NCI-H748 (cell line): ENCODE measurements at regions not wholly inside any gene's neighbourhood (a gene's known extent, or its start where the extent isn't known, plus 50 kb on each side); places are given as distances from the start of the nearest gene placed in this dataset.

ENCODE experiments used
- DNase-seq: peaks from one replicate; lab custom pipeline; 2025; ENCODE audit not compliant: unreplicated experiment; lab: John Stamatoyannopoulos, UW

DNA sequence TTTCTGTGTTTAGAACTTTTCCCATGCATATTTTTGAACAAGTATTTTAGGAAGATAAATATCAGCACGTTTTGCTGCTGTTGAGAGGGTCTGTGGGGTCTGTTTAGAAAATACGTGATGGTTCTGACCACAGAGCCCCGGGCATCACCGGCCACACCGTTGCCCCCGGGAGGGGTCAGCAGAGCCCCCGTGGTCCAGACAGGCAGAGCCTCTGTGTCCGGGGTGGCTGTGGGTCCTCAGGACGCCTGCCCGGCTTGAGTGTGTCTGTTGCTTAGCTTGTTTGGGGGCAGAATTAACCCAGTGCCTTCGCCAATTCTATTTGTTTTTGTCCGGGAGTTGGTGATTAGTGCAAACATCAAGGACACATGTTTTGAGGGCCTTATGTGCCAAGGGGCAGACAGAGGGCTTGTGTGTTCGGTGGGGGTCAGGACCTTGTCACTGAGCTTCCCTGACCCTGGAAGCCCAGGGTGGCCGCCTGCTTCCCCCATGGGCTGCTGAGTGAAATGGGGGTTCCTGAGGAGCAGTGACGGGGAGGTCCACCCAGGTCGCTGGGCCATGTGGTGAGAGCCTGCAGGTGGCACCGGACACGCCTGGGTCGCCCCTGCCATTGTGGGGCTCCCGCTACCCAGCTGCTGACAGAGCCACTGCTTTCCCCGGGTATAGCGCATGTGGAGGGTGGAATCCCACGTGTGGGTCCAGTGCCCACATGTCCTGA, 122.2 kb downstream of the SIK1 start:
- no peak for DNase-seq

DNA sequence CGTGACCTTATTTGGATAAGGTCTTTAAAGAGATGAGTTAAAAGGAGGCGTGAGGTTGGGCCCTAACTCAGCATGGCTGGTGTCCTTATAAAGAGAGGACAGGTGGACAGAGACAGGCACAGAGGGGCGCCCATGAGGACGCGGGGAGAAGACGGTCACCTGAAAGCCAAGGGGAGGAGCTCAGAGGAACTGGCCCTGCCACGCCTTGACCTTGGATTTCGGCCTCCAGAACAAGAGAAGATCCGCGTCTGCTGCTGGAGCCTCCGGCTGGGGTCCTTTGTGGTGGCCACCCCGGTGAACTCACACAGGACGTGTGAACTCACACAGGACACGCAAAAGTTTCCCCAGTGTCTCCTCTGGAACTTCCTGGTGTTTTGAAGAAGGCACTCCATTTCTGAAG, 122.7 kb downstream of the SIK1 start:
- DNase-seq = no peak

DNA sequence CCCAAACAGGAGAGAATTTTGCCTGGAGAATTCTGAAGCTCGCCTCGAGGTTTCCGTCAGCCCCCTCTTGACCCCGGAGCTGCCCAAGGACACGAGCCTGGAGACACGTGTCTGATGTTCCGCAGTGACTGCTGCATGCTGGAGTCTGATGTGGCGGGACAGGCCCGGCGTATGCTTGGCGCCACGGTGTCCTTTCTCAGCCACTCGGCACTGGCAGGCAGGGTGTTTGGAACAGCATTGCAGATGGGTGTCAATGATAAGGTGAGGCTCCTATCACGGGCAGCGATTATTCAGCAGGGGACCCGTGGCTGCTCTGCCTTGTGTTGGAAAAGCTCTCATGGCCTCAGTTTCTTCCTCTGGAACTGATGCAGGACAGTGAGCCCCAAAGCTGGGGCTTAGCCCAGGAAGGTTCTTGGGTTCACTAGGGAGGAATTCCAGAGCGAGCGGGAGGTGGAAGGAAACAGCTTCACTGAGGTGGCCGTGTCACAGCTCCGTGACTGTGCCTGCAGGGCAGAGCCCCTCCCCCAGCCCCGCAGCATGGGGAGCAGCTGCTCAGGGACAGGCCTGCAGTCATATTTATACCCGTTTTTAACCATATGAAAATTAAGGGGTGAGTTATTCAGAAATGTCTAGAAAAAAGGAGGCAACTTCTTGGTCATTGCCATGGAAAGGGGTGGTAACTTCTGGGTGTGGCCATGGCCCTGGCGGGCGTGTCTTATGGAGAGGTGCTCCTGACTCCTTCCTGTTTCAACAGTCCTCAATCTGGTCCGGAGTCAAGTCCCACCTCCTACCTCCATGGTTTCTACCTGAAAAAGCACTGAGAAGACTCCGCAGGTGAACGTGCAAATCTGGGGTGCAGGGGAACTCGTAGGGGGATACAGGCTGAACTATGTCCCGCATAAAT, 123.4 kb downstream of the SIK1 start:
- no peak for DNase-seq

DNA sequence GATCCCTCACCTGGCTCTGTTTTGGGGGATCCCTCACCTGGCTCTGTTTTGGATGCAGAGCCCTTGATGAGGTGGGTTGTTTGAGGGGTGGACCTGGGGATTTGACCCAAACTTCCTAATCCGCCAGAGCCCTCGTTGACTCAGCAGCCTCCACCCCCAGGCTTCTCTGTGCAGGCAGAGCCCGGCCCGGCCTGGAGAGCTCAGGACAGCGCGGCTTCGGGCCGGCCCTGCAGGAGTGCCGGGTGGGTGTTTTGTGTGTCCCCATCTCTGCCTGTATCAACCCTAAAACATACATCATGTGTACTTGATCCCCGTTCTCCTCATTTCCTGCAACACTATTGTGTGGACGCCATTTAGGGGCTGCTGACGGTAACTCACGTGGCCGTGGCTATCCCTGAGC, 124.2 kb downstream of the SIK1 start:
- no peak for DNase-seq

DNA sequence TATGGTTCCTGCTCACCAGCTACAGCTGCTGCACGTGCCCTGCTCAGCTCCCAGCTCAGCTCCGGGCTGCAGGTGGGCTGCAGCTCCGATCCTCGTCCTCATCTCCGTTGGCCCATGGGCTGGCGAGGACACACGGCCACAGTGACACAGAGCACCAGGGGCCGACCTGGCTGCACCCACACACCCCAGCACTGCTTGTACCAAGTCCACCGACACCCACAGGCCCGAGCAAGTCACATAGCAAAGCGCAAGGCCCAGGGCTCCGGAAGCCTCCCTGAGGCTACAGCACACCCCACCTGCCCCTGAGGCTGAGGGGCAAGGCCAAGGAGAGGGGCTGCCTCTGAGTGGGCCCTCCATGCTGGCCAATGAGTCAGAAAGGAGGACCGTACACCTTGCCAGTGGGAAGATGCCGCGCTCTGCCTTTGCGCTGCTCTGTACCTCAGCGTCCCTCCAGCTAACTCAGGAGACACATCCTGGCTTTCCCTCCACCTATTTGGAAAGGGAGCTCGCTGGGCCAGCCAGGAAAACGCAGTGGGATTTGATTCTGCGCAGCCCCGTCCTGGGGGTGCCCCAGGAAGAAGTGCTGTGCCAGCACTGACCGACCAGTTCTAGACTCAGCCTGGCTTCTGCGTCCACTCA, 124.8 kb downstream of the SIK1 start:
- no peak for DNase-seq

DNA sequence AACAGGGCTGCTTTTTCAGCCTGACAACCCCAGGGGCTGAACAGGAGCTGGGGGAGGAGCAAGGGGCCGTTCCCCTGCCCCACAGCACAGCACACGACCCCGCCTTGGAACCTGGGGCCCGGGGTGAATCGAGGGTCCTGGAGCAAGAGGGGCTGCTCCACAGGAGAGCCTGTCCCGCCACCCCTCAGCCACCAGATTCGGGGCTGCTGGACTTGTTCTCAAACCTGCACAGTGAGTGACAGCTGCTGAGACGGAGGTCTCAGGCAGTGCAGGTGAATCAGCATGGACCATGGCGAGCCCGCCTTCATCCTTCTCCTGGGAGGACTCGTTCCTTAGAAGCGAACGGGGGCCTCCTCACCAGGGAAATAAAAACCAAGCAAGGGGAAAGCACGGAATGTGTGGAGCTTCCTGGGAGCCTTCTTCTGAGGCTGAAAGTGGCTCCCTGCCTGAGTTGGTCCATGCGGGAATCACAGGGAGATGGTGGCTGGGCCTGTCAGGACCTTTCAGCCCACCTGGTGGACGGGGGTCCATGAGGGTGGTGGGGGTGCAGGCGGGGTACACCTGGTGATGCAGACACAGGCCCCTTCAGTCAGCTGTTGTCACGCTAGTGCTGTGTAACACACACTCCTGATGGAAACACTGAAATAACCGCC, 125.4 kb downstream of the SIK1 start:
- no peak for DNase-seq

DNA sequence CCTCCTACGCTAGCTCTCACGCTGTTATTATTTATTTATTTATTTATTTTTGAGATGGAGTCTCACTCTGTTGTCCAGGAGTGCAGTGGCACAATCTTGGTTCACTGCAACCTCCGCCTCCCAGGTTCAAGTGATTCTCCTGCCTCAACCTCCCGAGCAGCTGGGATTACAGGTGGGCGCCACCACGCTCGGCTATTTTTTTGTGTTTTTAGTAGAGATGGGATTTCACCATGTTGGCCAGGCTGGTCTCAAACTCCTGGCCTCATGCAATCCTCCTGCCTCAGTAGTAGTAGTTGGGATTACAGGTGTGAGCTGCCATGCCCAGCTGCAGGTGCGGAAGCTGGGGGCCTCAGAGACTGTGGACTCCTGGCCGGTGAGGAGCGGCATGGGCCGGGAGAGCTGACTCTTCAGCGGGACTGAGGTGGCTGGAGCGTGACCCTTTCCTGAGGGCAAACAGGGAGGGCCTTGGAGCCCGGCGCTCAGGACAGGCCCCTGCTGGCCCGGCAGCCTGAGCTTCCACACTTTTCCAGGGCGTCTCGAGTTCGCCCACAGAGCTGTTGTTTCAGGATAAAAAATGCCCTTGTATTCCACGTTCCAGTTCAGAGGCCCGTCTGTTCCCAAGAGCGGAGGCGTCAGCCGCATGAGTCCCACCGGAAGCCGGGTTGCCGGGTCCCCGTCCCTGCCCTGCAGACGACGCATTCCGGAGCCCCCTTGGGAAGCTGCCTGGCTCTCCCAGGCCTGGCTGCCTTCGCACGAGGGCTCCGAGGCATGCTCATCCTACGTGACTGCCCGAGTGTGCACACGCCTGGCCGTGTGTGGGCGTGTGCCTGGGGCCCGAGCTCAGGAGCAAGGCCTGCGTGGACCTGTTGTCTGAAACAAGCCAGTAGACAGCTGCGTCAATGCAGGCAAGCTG, 126.2 kb downstream of the SIK1 start:
- DNase-seq = no peak

DNA sequence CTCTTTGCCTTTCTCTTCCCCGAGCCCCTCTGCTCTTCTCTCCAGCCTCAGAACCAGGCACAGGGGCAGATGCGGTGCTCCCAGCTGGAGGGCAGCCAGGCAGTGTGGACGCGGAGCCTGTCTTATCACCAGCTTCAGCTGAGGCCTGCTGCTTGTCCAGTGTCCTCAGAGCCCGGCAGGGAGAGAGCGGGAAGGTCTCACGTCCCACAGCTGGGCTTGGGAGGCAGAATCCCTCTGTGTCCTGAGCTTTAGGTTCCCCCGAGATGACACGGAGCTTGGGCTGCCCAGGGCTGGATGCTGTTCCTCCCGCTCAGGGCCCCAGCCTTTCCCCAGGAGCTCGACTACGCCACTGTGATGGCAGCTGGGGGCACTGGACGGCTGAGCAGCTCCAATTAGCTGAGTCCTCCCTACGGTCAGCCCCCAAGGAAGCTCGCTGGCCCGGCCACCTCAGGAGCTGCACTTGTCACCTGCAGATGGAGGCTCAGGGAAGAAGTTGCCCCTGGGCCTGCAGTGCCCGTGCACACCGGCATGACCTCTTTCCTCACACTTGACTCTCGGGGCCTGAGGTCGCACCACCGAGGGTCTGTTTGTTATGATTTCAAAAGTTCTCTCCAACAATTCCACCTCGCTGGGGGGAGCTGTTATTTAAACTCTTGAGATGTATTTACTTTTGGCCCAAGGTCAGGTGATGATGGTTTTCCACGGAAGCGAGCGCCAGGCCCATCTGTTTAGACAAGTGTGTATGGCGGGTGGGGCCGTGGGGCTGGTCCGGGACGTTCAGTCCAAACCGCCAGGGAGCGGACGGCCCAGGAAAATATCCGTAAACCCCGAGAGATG, 127.3 kb downstream of the SIK1 start:
- peak; percentile 25 for DNase-seq

DNA sequence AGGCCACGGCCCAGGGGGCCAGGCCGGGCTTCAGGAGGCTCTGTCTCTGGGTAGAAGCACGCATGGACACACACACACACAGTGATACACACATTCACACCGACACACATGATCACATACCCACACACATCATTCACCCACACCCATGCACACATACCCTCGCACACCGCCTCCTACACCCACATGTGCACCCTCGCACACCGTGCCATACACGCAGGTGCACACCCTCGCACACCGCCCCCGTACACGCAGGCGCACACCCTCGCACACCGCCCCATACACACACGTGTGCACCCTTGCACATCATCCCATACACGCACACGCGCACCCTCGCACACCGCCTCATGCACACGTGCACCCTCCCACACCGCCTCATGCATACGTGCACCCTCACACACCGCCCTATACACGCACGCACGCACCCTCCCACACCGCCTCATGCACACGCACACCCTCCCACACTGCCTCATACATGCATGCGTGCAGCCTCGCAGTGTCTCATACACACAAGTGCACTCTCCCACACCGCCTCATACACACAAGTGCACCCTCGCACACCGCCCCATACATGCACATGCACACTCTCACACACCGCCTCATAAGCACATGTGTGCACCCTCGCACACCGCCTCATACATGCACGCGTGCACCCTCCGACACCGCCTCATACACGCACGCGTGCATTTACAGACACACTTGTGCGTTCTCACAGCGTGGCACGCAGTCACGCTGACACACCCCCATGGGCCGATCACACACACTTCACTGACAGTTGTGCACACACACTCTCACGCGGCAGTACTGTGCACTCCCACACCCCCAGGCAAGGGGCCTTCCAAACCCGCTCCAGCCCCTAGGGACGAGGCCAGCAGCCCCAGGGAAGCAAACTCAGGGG, 128.1 kb downstream of the SIK1 start:
- DNase-seq = no peak

DNA sequence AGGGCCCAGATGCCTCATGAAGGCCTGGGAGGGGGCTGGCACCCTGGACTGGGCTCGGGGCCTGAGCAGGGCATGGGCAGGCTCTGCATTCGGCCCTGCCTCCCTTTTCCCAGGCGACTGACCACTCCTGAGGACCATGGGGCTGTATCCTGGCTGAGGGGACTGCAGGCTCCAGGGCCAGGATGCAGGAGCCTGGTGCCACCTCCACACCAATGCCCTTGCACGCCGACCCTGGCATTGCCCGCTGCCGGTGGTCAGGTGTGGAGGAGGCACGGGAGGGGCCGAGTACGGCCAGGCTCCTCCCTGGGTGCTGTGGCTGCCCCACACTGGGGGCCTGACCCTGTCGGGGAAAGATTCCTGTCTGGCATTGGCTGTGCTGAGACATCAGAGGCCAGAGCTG, 128.9 kb downstream of the SIK1 start:
- no peak for DNase-seq

DNA sequence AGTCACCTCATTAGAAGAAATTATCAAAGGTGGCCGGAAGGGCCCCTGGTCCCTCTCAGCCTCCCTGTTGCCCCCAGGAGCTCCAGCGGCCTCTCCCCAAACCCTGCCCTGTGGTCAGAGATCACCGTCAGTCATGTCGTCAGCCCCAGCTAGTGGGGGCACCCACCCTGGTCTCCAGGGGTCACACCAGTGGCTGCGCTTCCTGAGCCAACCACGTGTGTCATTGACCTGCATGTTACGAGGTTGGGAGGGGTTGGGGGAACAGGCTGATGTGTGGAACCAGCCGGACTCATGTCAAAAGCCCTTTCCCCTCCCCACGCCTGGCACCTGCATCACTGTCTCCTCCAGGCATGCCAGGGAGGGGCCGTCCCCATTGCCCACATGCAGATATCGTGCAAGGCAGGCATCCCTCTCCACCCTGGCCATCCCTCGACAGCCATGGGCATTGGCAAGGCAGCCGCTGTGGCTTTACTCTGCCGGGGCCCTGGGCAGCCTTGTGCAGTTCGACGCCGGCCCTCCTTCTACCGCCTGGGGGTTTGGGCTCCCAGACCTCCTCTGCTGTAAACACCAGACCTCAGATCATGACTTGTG, 128.7 kb downstream of the CRYAA start:
- no peak for DNase-seq

DNA sequence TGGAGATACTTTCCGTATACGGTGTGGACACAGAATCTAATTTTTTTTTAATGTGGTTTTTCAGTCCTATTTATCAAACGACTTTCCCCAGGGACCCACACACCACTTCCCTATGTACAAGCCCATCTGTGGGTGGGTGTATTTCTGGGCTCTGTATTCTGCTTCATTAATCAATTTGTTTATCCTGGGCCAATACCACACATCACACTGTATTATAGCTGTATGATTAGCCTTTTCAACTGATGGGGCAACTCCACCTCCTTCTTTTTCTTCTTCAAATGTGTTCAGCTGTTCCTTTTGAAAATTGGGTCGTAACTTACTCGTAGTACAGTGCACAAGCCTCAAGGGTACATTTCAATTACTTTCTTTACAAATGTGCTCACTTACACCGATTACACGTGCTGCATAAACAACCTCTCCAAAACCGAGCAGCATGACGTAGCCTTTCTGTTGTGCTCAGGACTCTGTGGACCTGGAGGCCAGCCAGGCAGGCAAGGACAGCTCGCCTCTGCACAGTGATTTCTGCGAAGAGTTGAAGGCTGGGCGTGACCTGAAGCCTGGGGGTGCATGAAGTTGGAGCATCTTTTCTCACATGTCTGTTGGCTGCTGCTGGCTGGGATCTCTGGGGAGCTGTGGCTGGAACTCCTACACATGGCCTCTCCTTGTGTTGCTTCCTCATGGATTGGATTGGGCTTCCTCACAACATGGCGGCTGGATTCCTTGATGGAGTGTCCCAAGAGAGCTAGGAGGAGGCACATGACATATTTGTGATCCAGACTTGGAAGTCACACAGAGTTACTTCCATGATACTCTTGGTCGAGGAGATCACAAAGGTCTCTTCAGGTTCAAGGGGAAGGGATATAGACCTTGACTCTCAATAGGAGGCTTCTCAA, 126.5 kb downstream of the CRYAA start:
- peak; percentile 7 for DNase-seq

DNA sequence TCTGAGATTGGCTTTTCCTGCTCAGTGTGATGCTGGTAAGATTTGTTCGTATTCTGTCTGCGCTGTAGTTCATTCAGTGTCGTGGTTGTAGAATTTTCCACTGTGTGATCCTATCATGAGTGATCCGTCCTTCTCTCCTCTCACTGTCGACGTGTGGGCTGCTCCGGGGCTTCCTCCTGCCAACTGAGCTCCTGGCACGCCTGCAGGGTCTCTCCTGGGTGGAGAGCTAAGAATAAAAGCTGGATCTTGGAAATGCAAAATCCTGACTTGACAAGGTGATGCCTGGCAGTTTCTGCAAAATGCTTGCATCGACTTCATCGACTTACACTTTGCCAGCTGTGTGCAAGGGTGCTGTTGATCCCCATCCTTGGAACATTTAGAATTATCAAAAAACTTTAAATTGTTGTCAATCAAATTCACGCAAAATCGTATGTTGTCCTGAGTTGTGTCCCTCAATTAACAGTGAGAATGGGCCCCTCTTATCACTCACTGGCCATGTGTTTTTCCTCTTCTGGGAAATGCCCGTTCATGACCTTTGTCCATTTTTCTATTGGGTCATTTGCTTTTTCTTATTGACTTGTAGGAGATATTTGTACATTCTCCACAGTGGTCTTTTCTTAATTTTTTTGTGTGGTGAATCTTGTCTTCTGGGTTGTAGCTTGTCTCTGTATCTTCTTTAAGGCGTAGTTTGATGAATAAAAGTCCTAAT, 125.5 kb downstream of the CRYAA start:
- no peak for DNase-seq

DNA sequence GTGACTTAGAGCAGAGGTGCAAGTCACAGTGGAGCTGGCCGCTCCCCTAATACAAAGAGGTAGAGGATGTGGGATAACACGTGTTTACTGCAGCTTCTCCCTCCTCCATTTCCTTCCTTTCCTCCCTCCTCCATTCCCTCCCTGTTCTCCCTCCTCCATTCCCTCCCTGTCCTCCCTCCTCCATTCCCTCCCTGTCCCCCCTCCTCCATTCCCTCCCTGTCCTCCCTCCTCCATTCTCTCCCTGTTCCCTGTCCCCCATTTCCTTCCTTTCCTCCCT, 124.0 kb downstream of the CRYAA start:
- no peak for DNase-seq

DNA sequence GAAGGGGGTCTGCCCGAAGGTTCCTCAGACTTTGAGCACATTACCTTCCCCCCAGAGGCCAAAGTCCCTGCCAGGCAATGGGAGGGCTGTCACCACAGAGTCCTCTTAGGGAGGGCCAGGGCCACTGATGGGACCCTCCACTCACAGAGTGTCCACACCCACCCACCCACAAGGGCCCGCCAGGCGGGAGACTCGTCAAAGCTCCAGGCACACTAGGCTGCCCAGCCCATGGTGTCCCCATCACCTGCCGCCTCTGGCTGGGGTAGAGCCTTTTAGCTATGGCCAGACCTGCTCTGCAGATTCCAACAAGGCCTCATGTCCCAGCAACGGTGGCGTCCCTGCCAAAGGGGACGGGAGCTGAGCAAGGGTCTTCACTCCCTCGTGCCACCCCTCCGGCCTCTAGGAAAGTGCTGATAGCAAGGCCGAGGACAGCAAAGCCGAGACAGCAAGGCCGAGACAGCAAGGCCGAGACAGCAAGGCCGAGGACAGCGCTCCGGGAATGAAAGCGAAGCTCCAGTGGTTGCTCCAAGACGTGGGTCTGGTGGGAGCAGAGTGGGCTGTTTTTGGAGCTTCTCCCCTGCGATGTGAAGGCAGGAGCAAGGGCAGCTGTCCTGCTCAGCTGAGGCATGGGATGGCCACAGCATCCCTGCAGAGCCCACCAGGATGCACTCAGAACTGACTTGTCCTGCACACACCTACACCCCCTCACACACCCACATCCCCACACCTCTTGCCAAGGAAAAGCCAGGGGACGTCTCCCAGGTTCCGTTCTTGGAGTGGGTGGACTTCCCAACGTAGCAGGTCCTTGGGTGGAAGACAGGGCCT, 123.4 kb downstream of the CRYAA start:
- no peak for DNase-seq
